ENCODE measurements at regions not wholly inside any gene's neighbourhood (a gene's known extent, or its start where the extent isn't known, plus 50 kb on each side); places are given as distances from the start of the nearest gene placed in this dataset.

DNA sequence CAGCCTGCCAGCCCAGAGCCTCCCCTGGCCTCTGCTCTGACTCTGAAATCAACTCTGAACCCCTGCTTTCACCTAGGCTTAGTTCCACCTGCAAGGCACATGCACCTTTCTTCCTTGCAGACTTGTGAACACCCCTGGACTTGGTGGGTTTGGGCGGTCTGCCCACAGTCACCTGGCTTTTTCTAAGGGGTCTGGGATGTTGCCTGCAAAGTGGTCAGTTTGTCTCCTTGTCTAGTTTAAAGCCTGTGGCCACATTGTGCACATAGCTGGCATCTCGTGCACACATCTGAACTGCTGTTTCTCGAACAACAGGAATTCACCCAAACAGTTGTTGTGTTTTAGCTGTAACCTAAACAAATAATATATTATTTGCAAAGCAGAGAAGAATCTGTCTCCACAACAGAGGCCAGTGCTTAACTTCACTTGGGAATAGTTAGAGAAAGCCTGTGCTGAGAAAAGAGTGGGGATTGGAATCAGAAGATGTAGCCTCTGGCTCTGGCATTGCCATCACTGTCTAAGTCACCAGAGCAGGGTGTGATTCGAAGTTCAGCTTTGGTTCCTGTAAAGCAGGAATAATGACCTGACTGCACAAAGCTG is 108.5 kb downstream of the TMEM18 start:
- POLR2A ChIA-PET = no interaction called here
- in situ Hi-C loops (cut with HindIII; ENCODE audit: extremely low pct_ligation_motif_present, low pct_unique_long_range_greater_than_20kb) = no loop called here
- no peaks in the 10 kb centered on the region for H3K36me3 ChIP-seq (replicated peaks in 1 of 2; ENCODE audit: control insufficient read depth in 1 of 2, insufficient read depth in 2 of 2, low read length in 2 of 2)

DNA sequence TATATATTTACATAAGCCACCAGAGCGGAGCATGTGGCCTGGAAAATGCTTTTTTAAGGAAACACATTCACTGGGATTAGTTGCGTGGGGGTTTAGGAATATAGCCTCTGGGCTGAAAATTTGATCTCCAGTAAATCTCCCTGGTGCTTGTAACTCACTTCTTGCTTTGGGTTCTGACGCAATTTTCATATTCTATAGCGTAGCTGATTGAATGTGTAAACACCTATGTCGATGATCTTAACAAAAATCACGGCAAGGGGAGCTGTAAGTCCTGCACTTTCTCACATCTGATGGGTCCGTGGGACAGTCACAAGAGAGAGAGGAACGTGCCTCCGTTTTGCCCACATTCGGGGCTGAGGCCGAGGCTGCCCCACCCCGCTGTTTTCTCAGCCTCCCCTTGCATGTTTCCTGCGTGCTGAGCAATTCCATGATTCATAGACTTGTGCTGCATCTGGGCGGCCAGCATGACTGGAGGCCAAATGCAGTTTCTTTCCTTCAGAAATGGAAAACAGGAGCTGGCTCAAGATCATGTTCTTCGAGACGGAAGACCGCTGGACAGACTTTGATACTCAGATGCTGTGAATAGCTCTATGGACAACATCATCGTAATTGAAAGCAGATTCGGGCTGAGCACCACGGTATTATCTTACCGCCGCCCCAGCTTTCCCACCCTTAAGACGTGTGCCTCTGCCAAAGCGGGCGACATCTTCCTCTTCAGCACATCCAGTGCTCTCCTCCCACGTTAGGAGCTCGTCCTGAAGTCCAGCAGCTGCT is 109.2 kb downstream of the TMEM18 start:
- H3K4me2 ChIP-seq (ENCODE audit: low read depth, low read length) = no peak overlapping the region
- ATAC-seq = no peak
- POLR2A ChIA-PET = no interaction called here

More for the DNA sequence above, 108.5 kb downstream of the TMEM18 start:
- Histone ChIP-seq H3K9ac (ENCODE audit: insufficient read depth, low read depth, low read length) (no peak overlapping the region), H3K79me2 (ENCODE audit: insufficient read depth, low read length) (no peaks in the 10 kb centered on the region), H4K20me1 (ENCODE audit: insufficient read depth, low read length) (no peaks in the 10 kb centered on the region), H3K27ac (ENCODE audit: extremely low read length, insufficient read depth, low read length) (no peak overlapping the region), H3K4me3 (replicated peaks in 1 of 3; ENCODE audit: insufficient read depth in 1 of 3, low read depth in 2 of 3, low read length in 3 of 3) (no peak overlapping the region), H2AFZ (ENCODE audit: low read length) (no peak overlapping the region), H3K4me2 (ENCODE audit: low read depth, low read length) (no peak overlapping the region), H3K9me3 (ENCODE audit: low read length) (no peaks in the 10 kb centered on the region; the same call in 1 of the 2 replicates), H3K4me1 (ENCODE audit: insufficient read depth, low read length) (no peaks in the 10 kb centered on the region), H3K27me3 (ENCODE audit: control insufficient read depth in 1 of 2, insufficient read depth in 2 of 2, low read length in 2 of 2) (peaks cover 6 to 51% of the 10 kb centered on the region in 2 experiments)
- DNase-seq (ENCODE audit: low spot score) (no peak), ATAC-seq (no peak), FAIRE-seq (no peak)
- CTCF ChIA-PET (ENCODE audit: low intra/inter-chr PET ratio, low total read pairs) = no interaction called here
- TF ChIP-seq RELA (CRISPR knock-in tag; IDR thresholded peaks at IDR 0.05) (no peak), EZH2 (conservative IDR thresholded peaks at IDR 0.05; ENCODE audit: low read depth, low read length) (0 out of 2 replicates have a peak, but pooled peaks have one; percentile 61)
- no TSS peak for BruUV-seq (replicated peaks)
- WGBS (ENCODE audit: low lambda C conversion rate) = 2% methylated on average over 4 of the region's 4 CpGs
- intact Hi-C loops (cut with micrococcal nuclease; ENCODE audit: unreplicated experiment) = no loop called here

More for the DNA sequence above, 109.2 kb downstream of the TMEM18 start:
- Histone ChIP-seq H3K4me1 (ENCODE audit: insufficient read depth, low read length) (no peaks in the 10 kb centered on the region), H3K36me3 (replicated peaks in 1 of 2; ENCODE audit: control insufficient read depth in 1 of 2, insufficient read depth in 2 of 2, low read length in 2 of 2) (no peaks in the 10 kb centered on the region), H4K20me1 (ENCODE audit: insufficient read depth, low read length) (no peaks in the 10 kb centered on the region), H2AFZ (ENCODE audit: low read length) (no peak overlapping the region), H3K27me3 (ENCODE audit: control insufficient read depth in 1 of 2, insufficient read depth in 2 of 2, low read length in 2 of 2) (peaks cover 11 to 56% of the 10 kb centered on the region in 2 experiments), H3K4me3 (replicated peaks in 1 of 3; ENCODE audit: insufficient read depth in 1 of 3, low read depth in 2 of 3, low read length in 3 of 3) (no peak overlapping the region), H3K27ac (ENCODE audit: extremely low read length, insufficient read depth, low read length) (no peak overlapping the region), H3K79me2 (ENCODE audit: insufficient read depth, low read length) (no peaks in the 10 kb centered on the region), H3K9me3 (ENCODE audit: low read length) (no peaks in the 10 kb centered on the region; the same call in 1 of the 2 replicates), H3K9ac (ENCODE audit: insufficient read depth, low read depth, low read length) (no peak overlapping the region)
- intact Hi-C loops (cut with micrococcal nuclease; ENCODE audit: unreplicated experiment) = no loop called here
- TF ChIP-seq ZNF781 (CRISPR knock-in tag; IDR thresholded peaks at IDR 0.05; ENCODE audit: borderline replicate concordance, not compliant biosample characterization) = no peak
- no peak for TF ChIP-seq ZBTB44 (CRISPR knock-in tag; IDR thresholded peaks at IDR 0.05)
- TF ChIP-seq HCFC1 (IDR thresholded peaks at IDR 0.05; ENCODE audit: low read depth, low read length) = no peak
- TF ChIP-seq HOXD1 (CRISPR knock-in tag; IDR thresholded peaks at IDR 0.05) = no peak
- no peak for TF ChIP-seq SSRP1 (CRISPR knock-in tag; IDR thresholded peaks at IDR 0.05)
- 24% methylated on average over 27 of the region's 27 CpGs for WGBS (ENCODE audit: low lambda C conversion rate)
- CTCF ChIA-PET (ENCODE audit: low intra/inter-chr PET ratio, low total read pairs) = no interaction called here
- DNase-seq (ENCODE audit: low spot score) (no peak), FAIRE-seq (no peak)
- no TSS peak for BruUV-seq (replicated peaks)
- in situ Hi-C loops (cut with HindIII; ENCODE audit: extremely low pct_ligation_motif_present, low pct_unique_long_range_greater_than_20kb) = no loop called here

Measured in HepG2 (cell line).